ENCODE measurements at regions not wholly inside any gene's neighbourhood (a gene's known extent, or its start where the extent isn't known, plus 50 kb on each side); places are given as distances from the start of the nearest gene placed in this dataset.

- TF ChIP-seq, protein P1, sequence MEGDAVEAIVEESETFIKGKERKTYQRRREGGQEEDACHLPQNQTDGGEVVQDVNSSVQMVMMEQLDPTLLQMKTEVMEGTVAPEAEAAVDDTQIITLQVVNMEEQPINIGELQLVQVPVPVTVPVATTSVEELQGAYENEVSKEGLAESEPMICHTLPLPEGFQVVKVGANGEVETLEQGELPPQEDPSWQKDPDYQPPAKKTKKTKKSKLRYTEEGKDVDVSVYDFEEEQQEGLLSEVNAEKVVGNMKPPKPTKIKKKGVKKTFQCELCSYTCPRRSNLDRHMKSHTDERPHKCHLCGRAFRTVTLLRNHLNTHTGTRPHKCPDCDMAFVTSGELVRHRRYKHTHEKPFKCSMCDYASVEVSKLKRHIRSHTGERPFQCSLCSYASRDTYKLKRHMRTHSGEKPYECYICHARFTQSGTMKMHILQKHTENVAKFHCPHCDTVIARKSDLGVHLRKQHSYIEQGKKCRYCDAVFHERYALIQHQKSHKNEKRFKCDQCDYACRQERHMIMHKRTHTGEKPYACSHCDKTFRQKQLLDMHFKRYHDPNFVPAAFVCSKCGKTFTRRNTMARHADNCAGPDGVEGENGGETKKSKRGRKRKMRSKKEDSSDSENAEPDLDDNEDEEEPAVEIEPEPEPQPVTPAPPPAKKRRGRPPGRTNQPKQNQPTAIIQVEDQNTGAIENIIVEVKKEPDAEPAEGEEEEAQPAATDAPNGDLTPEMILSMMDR (IDR thresholded peaks at IDR 0.05): no peak
- no peak for TF ChIP-seq POLR2A (IDR thresholded peaks at IDR 0.05; ENCODE audit: low read depth)
These were observed 421.1 kb upstream of the SETBP1 start for GRCh38 chr18:44259610-44260009.
